ENCODE measurements at regions not wholly inside any gene's neighbourhood (a gene's known extent, or its start where the extent isn't known, plus 50 kb on each side); places are given as distances from the start of the nearest gene placed in this dataset.
"Not testable (repeated sequence)": the region's sequence is repeated elsewhere in the genome, so short reads cannot be mapped to it uniquely, and the experiment has no call there.

DNA sequence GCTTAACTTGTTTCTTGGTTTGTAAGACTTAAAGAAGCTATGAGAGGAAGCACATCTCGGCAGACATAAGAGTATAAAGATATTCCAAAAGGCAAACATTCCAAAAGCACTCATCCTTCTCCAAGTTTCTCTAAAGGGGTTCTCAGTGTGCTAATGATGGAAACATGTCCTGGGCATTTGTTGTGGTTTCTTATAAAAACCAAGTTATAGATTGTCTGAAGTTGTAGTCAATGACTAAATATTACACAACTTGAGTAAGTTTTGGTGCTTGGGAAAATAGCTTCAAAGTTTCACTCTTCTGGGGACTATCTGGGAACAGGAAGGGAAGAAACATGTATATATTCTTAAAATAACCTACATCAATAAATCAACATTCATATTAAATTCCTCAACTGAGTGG, 128.3 kb upstream of the TBX18 start:
- Mint-ChIP-seq H3K9me3 (peaks cover 0 to 9% (median 3%) of the 10 kb centered on the region in 5 donors), H3K27ac (no peak overlapping the region), H3K4me3 (no peak overlapping the region), H3K36me3 (no peaks in the 10 kb centered on the region), H3K27me3 (no peaks in the 10 kb centered on the region), H3K4me1 (no peaks in the 10 kb centered on the region)
- POLR2A ChIA-PET = no interaction called here
- Histone ChIP-seq H3K4me1 (ENCODE audit: insufficient read depth, low read length) (no peaks in the 10 kb centered on the region), H3K4me3 (ENCODE audit: low read length) (no peak overlapping the region), H3K9me3 (ENCODE audit: low read length) (no peaks in the 10 kb centered on the region), H3K27me3 (ENCODE audit: insufficient read depth, low read length, poor library complexity, severe bottlenecking) (no peaks in the 10 kb centered on the region), H3K36me3 (ENCODE audit: insufficient read depth, low read length) (no peaks in the 10 kb centered on the region), H3K27ac (ENCODE audit: low read depth, low read length) (no peak overlapping the region)
- DNase-seq = no peak
- CTCF ChIA-PET = no interaction called here

DNA sequence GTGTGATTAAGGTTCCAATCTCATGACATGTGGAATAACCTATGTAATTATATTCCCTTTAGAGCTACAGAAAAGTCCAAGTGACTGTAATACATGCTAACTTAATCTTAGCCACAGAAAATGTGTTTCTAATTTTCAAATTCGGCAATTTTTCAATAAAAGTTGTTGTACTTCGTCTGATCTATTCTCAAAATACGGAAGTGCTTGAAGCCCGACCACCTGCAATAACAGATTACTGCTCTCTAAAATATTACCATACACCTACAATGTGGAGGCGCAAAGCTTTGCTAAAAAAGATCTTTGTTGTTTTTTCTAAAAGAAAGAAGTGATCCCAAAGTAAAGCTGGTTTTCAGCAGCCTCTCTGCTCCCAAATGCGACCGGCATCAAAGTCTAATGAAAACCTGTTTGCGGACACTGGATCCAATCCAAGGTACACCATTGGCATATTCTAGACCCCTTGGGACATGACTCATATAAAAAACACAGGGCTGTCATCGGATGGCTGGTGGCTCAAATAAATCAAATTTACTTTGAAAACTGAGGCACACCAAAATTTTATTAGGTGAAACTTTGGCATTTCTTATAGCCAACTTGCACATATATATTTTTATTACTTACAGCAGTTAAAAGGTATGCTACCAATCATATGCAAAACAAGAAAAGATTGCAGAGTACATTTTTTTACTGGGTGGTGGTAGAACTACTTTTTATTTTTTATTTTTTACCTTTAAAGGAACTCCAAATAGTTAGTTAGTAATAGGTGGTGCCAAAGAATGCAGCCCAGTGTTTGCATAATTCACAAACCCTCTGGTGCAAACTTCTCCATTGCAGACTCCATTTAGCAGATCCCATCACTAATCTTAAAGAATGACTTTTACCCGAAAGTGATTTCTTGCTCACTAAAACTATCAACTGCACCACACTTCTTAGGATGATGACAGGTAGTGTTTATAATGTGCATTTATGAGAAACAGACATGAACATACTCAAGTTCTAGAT, 118.7 kb upstream of the TBX18 start:
- DNase-seq = no peak
- Mint-ChIP-seq H3K27ac (no peak overlapping the region), H3K4me1 (no peaks in the 10 kb centered on the region), H3K36me3 (no peaks in the 10 kb centered on the region), H3K27me3 (no peaks in the 10 kb centered on the region), H3K4me3 (no peak overlapping the region), H3K9me3 (peaks cover 0 to 6% (median 2%) of the 10 kb centered on the region in 5 donors)
- CTCF ChIA-PET = no interaction called here
- POLR2A ChIA-PET = no interaction called here
- Histone ChIP-seq H3K27ac (ENCODE audit: low read depth, low read length) (no peak overlapping the region), H3K36me3 (ENCODE audit: insufficient read depth, low read length) (no peaks in the 10 kb centered on the region), H3K4me3 (ENCODE audit: low read length) (no peak overlapping the region), H3K9me3 (ENCODE audit: low read length) (no peaks in the 10 kb centered on the region), H3K27me3 (ENCODE audit: insufficient read depth, low read length, poor library complexity, severe bottlenecking) (no peaks in the 10 kb centered on the region), H3K4me1 (ENCODE audit: insufficient read depth, low read length) (no peaks in the 10 kb centered on the region)

DNA sequence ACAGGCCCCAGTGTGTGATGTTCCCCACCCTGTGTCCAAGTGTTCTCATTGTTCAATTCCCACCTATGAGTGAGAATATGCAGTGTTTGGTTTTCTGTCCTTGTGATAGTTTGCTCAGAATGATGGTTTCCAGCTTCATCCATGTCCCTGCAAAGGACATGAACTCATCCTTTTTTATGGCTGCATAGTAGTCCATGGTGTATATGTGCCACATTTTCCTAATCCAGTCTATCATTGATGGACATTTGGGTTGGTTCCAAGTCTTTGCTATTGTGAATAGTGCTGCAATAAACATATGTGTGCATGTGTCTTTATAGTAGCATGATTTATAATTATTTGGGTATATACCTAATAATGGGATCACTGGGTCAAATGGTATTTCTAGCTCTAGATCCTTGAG, 115.0 kb upstream of the TBX18 start:
- H3K4me1 ChIP-seq (ENCODE audit: insufficient read depth, low read length); H3K27me3 ChIP-seq (ENCODE audit: insufficient read depth, low read length, poor library complexity, severe bottlenecking); H3K9me3 Mint-ChIP-seq; H3K27me3 Mint-ChIP-seq; POLR2A ChIA-PET; H3K27ac Mint-ChIP-seq; H3K4me3 Mint-ChIP-seq; H3K4me3 ChIP-seq (ENCODE audit: low read length); H3K36me3 Mint-ChIP-seq; DNase-seq; H3K27ac ChIP-seq (ENCODE audit: low read depth, low read length); H3K36me3 ChIP-seq (ENCODE audit: insufficient read depth, low read length); H3K9me3 ChIP-seq (ENCODE audit: low read length); H3K4me1 Mint-ChIP-seq; CTCF ChIA-PET: not testable (repeated sequence)

DNA sequence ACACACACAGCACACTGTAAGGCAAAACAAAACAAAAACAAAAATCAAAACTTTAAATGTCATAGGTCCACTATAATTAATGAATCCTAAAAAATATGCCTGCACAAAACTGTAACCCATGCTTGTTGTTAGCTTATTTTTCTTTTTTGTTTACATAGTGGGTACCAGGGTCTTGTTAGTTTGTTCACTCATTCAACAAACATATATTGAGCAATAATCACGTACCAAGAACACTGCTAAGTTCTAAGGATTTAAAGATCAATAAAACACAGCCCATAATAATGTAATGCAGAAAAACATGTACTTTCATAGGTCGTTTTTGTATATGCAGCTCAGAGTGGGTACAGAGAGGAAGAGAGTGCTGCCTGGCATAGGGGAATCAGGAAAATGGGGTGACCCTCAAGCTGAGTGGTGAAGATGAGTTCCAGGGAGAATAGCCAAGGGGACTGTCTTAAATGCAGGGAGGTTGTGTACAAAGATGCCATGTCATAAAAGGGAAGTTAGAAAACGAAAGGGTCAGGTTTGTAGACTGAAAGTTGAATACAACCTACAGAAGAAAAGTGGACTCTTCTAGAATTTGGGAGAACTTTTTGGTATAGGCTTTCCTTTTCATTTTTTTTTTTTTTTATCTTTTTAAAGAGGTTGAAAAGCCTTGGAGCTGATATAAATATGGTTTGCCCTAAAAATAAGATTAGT, 113.3 kb upstream of the TBX18 start:
- H3K36me3 Mint-ChIP-seq = no peaks in the 10 kb centered on the region
- H3K27ac Mint-ChIP-seq = no peak overlapping the region
- Histone ChIP-seq H3K36me3 (ENCODE audit: insufficient read depth, low read length) (no peaks in the 10 kb centered on the region), H3K9me3 (ENCODE audit: low read length) (no peaks in the 10 kb centered on the region), H3K4me1 (ENCODE audit: insufficient read depth, low read length) (no peaks in the 10 kb centered on the region), H3K27me3 (ENCODE audit: insufficient read depth, low read length, poor library complexity, severe bottlenecking) (no peaks in the 10 kb centered on the region), H3K27ac (ENCODE audit: low read depth, low read length) (no peak overlapping the region), H3K4me3 (ENCODE audit: low read length) (no peak overlapping the region)
- H3K4me1 Mint-ChIP-seq = peaks cover 0 to 2% (median 0%) of the 10 kb centered on the region in 3 donors
- no peak for DNase-seq
- POLR2A ChIA-PET = no interaction called here
- H3K27me3 Mint-ChIP-seq = peaks cover 0 to 1% of the 10 kb centered on the region in 2 donors
- CTCF ChIA-PET = no interaction called here
- H3K9me3 Mint-ChIP-seq = peaks cover 0 to 8% (median 4%) of the 10 kb centered on the region in 5 donors
- no peak overlapping the region for H3K4me3 Mint-ChIP-seq

DNA sequence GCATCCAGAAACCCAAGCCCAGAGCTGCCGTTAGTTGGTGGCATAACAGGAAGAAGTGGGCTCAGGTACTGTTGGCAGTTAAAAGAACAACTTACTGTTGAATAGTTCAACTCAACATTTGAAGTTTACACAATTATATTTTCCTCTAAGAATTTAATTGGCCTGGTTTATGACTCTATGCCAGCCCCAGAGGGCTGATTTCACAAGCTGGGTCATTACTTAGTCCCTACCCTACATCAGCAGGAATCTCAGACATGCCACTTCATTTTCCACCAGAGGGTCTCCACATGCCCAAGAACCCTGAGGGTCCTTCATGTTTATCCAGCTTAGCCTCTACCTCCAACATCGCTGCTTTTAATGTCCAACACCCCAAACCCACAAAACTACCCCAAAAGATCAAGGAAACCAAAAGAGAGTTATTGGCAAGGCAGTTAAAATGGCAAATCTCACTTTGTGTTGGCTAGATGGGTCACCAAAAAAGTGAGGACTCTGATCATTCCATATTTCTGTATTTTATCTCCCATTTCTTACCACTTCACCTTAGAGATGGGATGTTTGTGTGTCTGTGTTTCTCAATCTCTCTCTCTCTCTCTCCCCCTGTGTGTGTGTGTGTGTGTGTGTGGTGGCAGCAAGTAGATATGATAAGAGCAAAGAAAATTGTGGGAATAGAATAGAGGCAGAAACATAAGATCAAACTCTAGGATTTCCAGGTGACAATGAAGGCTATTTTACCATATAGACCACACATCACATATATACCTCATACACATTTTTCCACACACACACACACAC, 112.5 kb upstream of the TBX18 start:
- no peak overlapping the region for H3K4me3 Mint-ChIP-seq

DNA sequence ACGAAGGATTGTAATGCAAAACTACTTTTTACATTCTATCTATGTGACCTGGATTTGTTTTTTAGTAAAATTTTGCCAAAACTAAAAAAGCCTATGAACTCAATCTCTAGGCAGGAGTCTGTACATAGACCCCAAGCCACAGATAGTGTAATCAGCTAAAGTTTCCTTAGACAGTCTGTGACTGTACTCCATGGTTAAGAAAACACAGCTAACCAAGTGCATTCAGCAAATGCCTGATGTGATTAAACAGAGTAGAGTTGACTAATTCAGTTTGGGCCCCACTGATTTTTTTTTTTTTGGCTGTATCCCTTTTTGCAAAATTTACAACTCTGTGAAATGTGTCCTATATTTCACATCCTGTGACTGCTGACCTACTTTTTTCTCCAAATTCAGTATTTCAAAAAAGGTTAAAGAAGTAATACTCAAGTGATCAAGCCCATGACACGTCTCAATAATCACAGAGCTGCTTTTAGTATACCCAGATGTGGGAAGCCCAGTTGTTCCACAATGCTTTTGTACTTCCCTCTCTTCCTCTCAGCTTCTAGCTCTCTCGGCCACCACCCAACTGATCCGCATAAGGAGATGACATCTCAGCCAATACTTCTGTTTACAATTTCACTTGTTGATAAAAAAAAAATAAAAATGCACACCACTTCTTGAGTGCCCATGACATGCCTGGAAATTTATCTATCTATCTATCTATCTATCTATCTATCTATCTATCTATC, 108.8 kb upstream of the TBX18 start:
- Histone ChIP-seq H3K4me3 (ENCODE audit: low read length) (no peak overlapping the region), H3K27me3 (ENCODE audit: insufficient read depth, low read length, poor library complexity, severe bottlenecking) (no peaks in the 10 kb centered on the region), H3K4me1 (ENCODE audit: insufficient read depth, low read length) (no peaks in the 10 kb centered on the region), H3K36me3 (ENCODE audit: insufficient read depth, low read length) (no peaks in the 10 kb centered on the region), H3K9me3 (ENCODE audit: low read length) (no peaks in the 10 kb centered on the region), H3K27ac (ENCODE audit: low read depth, low read length) (no peak overlapping the region)
- H3K4me3 Mint-ChIP-seq = no peak overlapping the region
- no peak for DNase-seq
- H3K36me3 Mint-ChIP-seq = peaks cover 0 to 2% (median 0%) of the 10 kb centered on the region in 3 donors
- POLR2A ChIA-PET = no interaction called here
- H3K4me1 Mint-ChIP-seq = peaks cover 0 to 2% (median 0%) of the 10 kb centered on the region in 3 donors
- CTCF ChIA-PET = no interaction called here
- peaks cover 0 to 6% (median 3%) of the 10 kb centered on the region in 5 donors for H3K9me3 Mint-ChIP-seq
- peaks cover 0 to 3% of the 10 kb centered on the region in 2 donors for H3K27me3 Mint-ChIP-seq
- H3K27ac Mint-ChIP-seq = no peak overlapping the region

More for the DNA sequence above, 112.5 kb upstream of the TBX18 start:
- DNase-seq = no peak
- H3K36me3 Mint-ChIP-seq = no peaks in the 10 kb centered on the region
- Histone ChIP-seq H3K9me3 (ENCODE audit: low read length) (no peaks in the 10 kb centered on the region), H3K36me3 (ENCODE audit: insufficient read depth, low read length) (no peaks in the 10 kb centered on the region), H3K27ac (ENCODE audit: low read depth, low read length) (no peak overlapping the region), H3K27me3 (ENCODE audit: insufficient read depth, low read length, poor library complexity, severe bottlenecking) (no peaks in the 10 kb centered on the region), H3K4me3 (ENCODE audit: low read length) (no peak overlapping the region), H3K4me1 (ENCODE audit: insufficient read depth, low read length) (no peaks in the 10 kb centered on the region)
- no peak overlapping the region for H3K27ac Mint-ChIP-seq
- ChIA-PET CTCF (no interaction called here), POLR2A (no interaction called here)
- peaks cover 0 to 8% (median 4%) of the 10 kb centered on the region in 5 donors for H3K9me3 Mint-ChIP-seq
- peaks cover 0 to 2% (median 0%) of the 10 kb centered on the region in 3 donors for H3K4me1 Mint-ChIP-seq
- H3K27me3 Mint-ChIP-seq = peaks cover 0 to 1% of the 10 kb centered on the region in 2 donors

DNA sequence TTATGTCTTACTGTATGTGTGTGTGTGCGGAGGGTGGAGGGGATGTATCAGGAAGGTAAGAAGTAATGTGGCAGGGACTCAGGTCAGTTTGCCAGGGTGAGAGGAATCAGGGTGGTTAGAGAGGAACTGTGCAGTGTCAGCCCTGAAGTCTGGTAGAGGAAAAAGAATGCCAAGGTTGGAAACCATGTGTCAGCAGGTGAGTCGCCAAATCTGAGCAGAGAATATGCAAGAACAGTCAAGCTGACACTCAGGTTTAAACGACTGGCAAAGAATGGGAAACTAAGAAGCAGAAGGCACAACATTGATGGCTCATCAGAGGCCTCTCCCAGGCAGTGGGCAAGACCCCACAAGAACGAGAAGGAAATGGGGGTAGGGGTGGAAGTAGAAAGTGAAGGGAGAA, 107.5 kb upstream of the TBX18 start:
- Histone ChIP-seq H3K27ac (ENCODE audit: low read depth, low read length) (no peak overlapping the region), H3K4me3 (ENCODE audit: low read length) (no peak overlapping the region), H3K27me3 (ENCODE audit: insufficient read depth, low read length, poor library complexity, severe bottlenecking) (no peaks in the 10 kb centered on the region), H3K36me3 (ENCODE audit: insufficient read depth, low read length) (no peaks in the 10 kb centered on the region), H3K9me3 (ENCODE audit: low read length) (no peaks in the 10 kb centered on the region), H3K4me1 (ENCODE audit: insufficient read depth, low read length) (no peaks in the 10 kb centered on the region)
- peaks cover 0 to 4% (median 2%) of the 10 kb centered on the region in 5 donors for H3K9me3 Mint-ChIP-seq
- H3K27ac Mint-ChIP-seq = no peak overlapping the region
- DNase-seq = no peak
- H3K4me1 Mint-ChIP-seq = no peaks in the 10 kb centered on the region
- ChIA-PET CTCF (no interaction called here), POLR2A (no interaction called here)
- H3K4me3 Mint-ChIP-seq = no peak overlapping the region
- peaks cover 0 to 1% of the 10 kb centered on the region in 2 donors for H3K27me3 Mint-ChIP-seq
- H3K36me3 Mint-ChIP-seq = peaks cover 0 to 2% (median 0%) of the 10 kb centered on the region in 3 donors

Data from CD8-positive, alpha-beta memory T cell (primary cell).